Renal cortical epithelial cell (primary cell): ENCODE measurements at regions not wholly inside any gene's neighbourhood (a gene's known extent, or its start where the extent isn't known, plus 50 kb on each side); places are given as distances from the start of the nearest gene placed in this dataset.
"Not testable (repeated sequence)": the region's sequence is repeated elsewhere in the genome, so short reads cannot be mapped to it uniquely, and the experiment has no call there.

Source experiments
- DNase-seq: peaks from one replicate; pipeline ENCODE4 v3.0.0-alpha.2; 2011; ENCODE audit warnings: low read depth

- no peak for DNase-seq
Measured at GRCh38 chr5:90285581-90285980, 124.0 kb downstream of the CETN3 start.

GRCh38 chr5:90284375-90284774, 125.2 kb downstream of the CETN3 start:
- no peak for DNase-seq

- no peak for DNase-seq
Measured at GRCh38 chr5:90279091-90279490, 130.5 kb downstream of the CETN3 start.

- no peak for DNase-seq
Measured at GRCh38 chr5:90274216-90274615, 135.3 kb downstream of the CETN3 start.

- no peak for DNase-seq
Measured at GRCh38 chr5:90267646-90268045, 141.9 kb downstream of the CETN3 start.

GRCh38 chr5:90265545-90265857, 144.1 kb downstream of the CETN3 start:
- no peak for DNase-seq

GRCh38 chr5:90264689-90265544, 144.6 kb downstream of the CETN3 start:
- peak; percentile 37 for DNase-seq

GRCh38 chr5:90263102-90263820, 146.3 kb downstream of the CETN3 start:
- no peak for DNase-seq

- no peak for DNase-seq
Measured at GRCh38 chr5:90251447-90251846, 158.1 kb downstream of the CETN3 start.

- DNase-seq: no peak
Measured at GRCh38 chr5:90248640-90249039, 160.9 kb downstream of the CETN3 start.

GRCh38 chr5:90243848-90244247, 165.7 kb downstream of the CETN3 start:
- not testable (repeated sequence) for DNase-seq

GRCh38 chr5:90233476-90233875, 176.1 kb downstream of the CETN3 start:
- DNase-seq: no peak

GRCh38 chr5:90231688-90232087, 177.9 kb downstream of the CETN3 start:
- DNase-seq: no peak

- no peak for DNase-seq
Measured at GRCh38 chr5:90227683-90228082, 181.9 kb downstream of the CETN3 start.

GRCh38 chr5:90226433-90227099, 183.0 kb downstream of the CETN3 start:
- no peak for DNase-seq

- DNase-seq: no peak
Measured at GRCh38 chr5:90224342-90224741, 185.2 kb downstream of the CETN3 start.

- no peak for DNase-seq
Measured at GRCh38 chr5:90223756-90224155, 185.8 kb downstream of the CETN3 start.

GRCh38 chr5:90221951-90222350, 187.6 kb downstream of the CETN3 start:
- peak; percentile 21 for DNase-seq

GRCh38 chr5:90220554-90220953, 189.0 kb downstream of the CETN3 start:
- no peak for DNase-seq

GRCh38 chr5:90214991-90215390, 194.6 kb downstream of the CETN3 start:
- DNase-seq: no peak

GRCh38 chr5:90208323-90208722, 201.2 kb downstream of the CETN3 start:
- DNase-seq: not testable (repeated sequence)

GRCh38 chr5:90201923-90202322, 207.6 kb downstream of the CETN3 start:
- DNase-seq: no peak
